GM19239 (cell line): ENCODE measurements at regions not wholly inside any gene's neighbourhood (a gene's known extent, or its start where the extent isn't known, plus 50 kb on each side); places are given as distances from the start of the nearest gene placed in this dataset.
A peak's percentile ranks its signal among the peaks of the same experiment; 100 is the strongest.
"Not testable (repeated sequence)": the region's sequence is repeated elsewhere in the genome, so short reads cannot be mapped to it uniquely, and the experiment has no call there.

Experiments used
- DNase-seq: peaks from one replicate; pipeline ENCODE4 v3.0.0; 2011; ENCODE audit warnings: low spot score; ENCODE audit not compliant: insufficient read length
- FAIRE-seq: peaks from 2 replicates; lab custom pipeline; 2011; peaks lifted over from hg19 to GRCh38; lab: Jason Lieb, UNC

DNA sequence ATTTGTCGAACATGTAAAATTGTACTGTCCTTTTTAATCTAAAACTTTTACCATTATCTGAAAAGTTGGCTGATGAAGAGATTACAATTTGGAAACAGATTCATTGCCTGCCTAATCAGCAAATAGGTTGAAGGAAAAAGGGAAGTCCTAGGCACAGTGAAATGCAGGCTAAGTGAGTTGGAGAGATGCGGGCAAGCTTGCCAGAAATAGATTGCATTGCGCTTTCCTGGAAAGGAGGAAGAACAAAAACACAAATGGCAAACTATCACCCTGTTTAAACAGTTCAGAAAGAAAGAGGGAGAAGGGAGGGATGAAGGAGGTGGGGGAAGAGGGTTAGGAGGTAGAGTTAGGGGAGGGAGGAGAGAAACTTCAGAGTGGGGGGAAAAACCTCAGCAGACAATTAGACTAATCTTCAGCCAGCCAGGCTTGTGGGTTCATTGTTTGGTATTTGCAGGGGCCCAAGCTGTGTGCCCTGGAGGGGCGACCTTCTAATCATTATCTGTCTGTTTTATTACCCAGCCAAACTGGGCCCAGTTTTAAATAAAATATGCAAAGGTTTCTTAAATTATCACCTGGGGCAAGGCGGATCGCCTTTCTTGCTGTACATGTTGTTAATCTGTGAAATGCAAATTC, 465.2 kb downstream of the TFAP2B start:
- no peak for FAIRE-seq
- DNase-seq: no peak

DNA sequence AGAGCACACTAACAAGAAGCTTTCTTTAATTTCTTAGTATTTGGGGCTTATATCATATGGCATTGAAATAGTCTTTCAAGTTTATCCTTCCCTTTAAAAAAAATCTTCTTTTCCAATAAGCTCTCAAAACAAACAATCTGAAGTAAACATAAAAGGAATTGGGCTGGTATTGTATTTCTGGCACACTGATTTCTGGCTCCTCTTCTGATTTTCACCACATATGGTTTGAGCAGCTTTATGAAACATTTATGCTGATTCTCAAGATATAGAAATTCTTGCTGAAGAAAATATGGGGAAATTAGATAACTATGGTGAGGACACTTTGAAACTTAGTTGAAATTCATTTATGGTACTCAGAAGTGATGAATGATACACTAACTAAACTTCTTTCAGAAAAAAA, 467.2 kb downstream of the TFAP2B start:
- DNase-seq (no peak), FAIRE-seq (no peak)

DNA sequence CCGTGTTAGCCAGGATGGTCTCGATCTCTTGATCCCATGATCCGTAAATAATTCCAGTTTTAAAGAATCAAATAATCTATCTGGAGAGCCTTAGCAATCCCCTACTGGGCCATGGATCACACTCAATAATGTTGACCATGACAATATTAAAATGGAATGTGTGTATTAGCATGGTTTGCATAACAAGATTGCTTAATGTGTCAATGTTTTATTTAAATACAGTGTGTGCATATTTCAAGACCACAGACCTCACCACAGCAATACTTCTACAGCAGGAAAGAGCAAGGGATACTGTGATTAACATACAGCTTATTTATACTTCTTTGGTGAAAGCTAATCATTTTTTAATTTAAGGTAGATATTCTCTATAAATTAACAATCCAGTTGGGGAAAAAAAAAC, 470.4 kb downstream of the TFAP2B start:
- no peak for DNase-seq

DNA sequence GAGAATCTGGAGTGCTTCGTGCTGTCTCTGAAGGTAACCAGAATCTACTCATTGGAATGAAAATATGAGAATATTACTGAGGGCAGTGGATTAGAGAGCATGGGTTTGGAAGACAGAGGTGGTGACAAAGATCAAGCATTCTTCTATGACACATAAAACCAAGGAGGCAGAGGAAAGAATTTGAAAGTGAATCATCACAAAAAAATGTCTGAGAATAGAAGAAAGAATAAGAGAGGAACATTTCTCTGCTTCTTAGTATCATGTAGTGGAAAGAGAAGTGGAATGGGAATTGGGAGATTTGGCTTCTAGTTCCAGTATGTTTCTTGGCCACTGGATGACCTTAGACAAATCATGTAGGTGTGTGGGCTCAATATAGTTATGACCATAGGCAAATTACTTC, 474.0 kb downstream of the TFAP2B start:
- FAIRE-seq: no peak
- no peak for DNase-seq

More for the DNA sequence above, 470.4 kb downstream of the TFAP2B start:
- FAIRE-seq: no peak

DNA sequence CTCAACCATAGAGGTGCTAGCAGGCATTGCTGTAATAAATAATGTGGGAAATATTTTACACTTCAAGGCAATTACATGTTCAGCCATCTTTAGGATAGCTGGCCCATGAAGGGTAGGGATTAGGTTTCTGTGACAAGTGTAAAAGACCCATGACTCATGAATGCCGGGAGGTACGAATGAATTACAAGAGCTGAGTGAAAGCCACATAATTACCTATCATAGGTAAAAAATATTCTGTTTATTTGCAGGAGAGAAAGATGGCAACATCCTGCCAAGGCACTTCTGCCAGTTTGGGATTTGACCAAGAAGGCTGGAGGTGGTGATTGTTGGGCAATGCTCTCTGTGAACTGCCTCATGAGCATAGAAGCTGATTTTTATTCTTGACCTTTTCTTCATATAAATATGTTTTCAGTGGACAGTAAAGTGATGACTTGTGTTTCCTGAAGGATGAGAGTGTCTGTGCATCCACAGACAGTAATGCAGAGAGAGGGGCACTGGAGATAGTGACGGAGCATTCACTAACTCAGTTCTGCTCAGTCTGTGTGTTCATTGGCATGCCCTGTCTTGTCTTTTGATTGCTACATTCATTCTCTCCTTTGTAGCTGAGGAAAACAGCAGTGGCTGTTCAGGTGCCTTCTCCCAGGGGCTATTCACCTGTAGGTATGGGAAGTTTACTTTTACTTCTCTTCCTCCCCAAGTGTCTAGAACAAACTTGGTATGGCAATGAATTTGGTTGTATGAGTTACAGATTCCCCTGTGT, 481.1 kb downstream of the TFAP2B start:
- DNase-seq: no peak
- no peak for FAIRE-seq

DNA sequence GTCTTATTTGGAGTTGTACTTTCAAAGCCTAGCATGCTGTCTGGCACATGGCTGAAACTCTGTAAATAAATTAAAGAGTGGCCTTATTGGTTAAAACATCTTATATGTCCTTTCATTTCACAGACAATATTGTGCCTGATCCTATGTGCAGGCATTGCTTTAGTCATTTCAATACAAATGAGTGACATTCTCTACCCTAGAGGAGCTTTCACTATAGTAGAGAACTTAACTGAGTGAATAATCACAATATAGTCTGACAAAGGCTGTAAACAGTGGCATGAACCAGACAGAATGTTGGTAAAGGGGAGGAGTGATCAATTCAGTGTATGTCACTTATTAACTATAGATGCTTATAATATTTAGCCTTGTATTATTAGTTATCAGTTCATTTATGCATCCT, 481.8 kb downstream of the TFAP2B start:
- no peak for DNase-seq

DNA sequence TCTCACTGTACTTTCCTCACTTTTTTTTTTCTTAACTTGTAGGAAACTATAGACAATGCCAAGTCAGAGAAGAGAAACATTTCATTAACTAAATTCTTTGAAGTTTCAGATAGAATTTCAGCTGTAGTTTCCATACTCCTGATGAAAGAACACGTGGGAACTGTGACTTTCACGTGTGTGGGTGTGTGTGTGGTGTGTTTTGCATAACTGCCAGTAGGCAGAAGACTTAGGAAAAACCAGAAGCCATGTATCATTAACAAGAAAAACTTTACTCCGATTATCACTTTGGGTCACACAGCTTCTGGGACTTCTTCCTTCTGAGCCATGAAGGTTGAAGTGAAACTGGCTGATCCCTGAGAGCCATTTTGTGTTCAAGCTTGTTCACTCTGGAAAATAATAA, 483.3 kb downstream of the TFAP2B start:
- DNase-seq (no peak), FAIRE-seq (peak; percentile 58)

More for the DNA sequence above, 481.8 kb downstream of the TFAP2B start:
- no peak for FAIRE-seq

DNA sequence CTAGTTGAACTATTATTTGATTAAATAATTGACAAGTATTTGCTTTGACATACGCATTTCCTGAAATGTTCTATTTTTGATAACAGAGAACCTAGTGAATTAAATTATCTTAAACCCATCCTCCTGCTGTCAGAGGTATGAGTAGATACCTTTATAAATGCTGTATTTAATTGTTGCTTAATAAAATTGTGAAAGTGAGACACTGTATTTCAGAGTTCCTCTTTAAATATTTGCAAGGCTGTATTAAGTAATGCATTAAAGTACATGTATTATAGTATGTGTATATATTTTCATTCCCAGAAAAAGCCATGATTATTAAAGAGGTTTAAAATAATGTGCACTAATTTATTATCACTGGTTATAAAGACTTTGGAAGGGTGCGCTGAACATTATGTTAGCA, 483.8 kb downstream of the TFAP2B start:
- FAIRE-seq (no peak), DNase-seq (no peak)

DNA sequence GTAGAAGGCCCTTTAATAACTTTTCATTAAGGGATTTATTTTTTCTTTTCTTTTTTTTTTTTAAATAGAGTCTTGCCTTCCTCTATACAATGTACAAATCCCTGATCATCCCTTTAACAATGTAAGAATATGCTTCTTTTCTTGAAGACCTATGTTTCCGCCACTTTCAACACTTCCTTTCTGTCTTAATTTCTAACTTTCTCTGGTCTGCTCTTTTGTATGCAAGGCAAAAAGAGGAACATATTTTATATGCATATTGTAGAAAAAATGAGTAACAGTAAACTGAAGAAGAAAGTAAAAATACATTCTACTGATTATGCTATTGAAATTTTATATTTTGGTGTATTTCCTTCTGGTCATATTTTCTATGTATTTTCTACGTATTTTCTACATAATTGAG, 484.7 kb downstream of the TFAP2B start:
- FAIRE-seq (no peak), DNase-seq (no peak)

DNA sequence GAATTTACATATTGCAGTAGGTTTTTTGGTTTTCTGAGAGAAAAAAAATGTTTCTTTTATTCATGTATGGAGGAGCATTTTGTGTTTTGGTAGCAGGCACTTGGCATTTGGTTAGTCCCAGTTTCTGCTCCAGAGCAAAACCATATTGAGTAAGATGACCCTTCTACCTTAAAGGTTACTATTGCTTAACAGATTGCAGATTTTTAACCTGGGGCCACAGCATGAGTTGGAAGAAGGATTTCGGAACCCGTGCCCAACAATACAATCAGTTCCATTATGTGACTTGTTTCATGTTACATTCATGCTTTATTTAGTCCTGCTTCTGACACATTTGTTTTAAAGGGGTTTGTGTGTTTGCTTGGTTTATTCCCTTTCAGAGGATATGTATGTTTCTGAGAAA, 496.3 kb downstream of the TFAP2B start:
- no peak for FAIRE-seq

DNA sequence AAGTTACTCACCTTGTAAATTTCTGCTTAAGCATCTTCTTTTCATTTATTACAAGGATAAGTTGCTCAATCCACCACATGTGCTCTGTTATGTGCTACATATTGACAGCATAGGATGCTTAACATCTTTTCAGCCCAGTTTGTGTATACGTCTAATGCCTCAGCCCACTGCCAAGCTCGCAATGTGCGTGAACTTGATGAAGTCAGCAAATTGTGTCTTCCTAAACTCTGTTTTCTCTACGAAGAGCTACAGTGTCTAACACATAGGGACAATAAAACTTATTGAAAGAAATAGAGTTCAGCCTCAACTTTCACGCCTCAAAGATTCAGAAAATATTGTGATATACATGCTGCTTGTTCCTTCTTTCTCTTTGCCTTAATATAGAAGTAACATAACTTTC, 500.0 kb downstream of the TFAP2B start:
- no peak for DNase-seq
- FAIRE-seq: no peak

More for the DNA sequence above, 496.3 kb downstream of the TFAP2B start:
- DNase-seq: no peak

DNA sequence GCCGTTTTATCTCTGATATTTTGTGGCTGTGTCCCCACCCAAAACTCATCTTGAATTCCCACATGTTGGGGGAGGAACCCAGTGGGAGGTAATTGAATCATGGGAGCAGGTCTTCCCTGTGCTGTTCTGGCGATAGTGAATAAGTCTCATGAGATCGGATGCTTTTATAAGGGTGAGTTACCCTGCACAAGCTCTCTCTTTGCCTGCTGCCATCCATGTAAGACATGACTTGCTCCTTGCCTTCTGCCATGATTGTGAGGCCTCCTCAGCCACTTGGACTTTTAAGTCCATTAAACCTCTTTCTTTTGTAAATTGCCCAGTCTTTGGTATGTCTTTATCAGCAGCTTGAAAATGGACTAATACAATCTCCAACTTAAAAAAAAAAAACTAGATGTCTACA, 502.8 kb downstream of the TFAP2B start:
- not testable (repeated sequence) for FAIRE-seq, DNase-seq

DNA sequence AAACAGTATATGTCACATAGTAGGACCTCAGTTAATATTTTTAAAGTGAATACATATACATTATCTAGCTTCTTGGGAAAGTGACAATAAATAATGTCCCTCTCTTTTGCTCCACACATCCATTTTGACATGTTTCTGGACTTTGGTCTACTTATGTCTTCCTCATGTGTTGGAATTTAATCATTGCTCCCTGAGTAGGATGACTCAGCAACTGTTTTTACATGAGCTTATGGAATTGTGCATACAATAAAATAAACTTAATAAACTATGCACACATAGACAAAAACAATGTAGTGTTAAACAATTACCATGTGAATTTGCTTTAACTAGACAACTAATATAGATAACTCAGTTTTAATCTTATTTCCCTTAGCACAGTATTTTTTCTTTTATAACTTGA, 503.8 kb downstream of the TFAP2B start:
- DNase-seq: no peak
- FAIRE-seq: no peak

DNA sequence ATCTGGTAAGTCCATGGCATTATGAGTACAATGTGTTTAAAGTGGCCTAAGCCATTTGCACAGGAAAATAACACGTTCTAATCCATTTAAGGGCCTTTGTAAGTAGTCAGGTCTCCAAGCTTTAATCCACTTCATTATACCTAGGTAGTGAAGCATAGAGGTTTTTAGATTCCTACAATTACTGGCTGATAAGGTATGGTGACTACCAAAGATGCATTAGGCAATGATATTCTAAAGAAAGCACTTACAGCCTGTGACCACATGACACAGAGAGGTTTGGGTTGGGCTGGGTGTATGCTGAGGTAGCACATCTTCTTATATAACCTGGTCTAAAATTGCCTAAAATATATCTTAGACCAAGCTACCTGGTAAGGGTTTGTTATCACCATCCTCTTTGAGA, 504.4 kb downstream of the TFAP2B start:
- FAIRE-seq (no peak), DNase-seq (no peak)

DNA sequence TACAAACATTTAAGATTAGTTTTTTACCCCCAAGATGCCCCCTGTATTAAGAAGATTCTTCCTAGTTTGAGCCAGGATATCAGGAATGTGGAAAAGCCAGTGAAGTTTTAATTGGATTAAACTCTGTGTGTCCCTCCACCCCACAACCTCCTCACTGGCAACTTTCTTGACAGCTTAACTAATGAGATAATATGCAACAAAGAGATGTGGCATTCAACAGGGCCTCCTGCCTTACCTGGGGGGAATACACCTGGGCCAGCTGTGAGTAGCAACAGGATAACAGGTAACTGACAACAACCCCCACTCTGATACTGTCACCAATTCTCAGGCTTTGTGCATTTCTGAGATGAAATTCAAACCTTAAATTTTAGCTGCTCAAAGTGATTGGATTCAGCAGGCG, 512.3 kb downstream of the TFAP2B start:
- DNase-seq: no peak
- FAIRE-seq: no peak

DNA sequence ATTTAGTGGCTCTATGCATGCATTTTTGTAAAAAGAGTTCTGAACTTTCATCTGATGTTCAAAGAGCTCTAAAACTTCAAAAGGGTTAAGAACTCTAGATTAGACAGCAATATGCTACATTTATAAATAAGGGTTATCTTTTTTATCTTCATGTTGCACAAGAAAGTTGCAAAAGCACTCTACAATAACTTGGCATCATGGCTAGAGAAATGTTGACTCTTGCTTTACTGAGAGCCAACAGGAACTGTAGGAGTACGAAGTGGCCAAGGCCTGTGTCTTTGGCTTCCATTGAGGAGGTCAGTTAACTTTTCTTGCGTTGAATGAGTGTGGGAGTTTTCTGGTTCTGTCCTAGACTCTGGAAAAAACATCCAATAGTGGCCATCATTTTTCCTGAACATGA, 516.9 kb downstream of the TFAP2B start:
- no peak for DNase-seq
- no peak for FAIRE-seq

DNA sequence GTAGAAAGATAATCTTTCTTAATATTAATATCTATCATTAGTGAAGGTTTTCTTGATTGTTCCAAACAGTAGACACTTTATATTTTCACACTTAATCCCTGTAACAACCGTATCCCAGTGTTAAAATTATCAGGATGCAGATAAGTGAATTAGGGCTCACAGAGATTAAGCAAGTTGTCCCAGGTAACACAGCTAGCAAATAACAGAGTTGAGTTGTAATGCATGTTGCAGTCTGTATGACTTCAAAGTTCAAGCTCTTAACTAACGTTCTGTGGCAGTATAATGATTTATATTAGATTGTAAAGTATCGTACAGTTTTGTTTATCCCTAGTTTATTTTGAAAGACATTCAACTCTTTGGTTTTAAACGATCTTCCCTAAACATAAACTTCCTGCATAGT, 517.5 kb downstream of the TFAP2B start:
- DNase-seq: no peak
- FAIRE-seq: no peak

DNA sequence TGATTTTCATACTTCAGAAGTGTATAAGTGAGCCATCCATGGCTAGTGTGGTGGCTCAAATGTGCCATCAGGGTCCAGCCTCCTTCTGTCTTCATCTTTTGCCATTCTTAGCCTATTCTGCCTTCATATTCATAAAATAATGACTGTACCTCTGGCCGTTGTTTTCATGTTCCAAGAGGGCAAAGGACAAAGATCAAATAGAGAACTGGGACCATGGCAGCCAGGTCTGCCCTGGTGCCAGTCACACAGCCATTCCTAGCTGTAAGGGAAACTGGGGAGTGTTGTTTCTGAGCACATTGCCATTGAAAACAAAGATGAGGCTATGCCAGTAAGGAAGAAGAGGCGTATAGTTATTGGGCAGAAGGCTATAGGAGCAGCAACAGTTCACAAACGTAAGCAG, 518.6 kb downstream of the TFAP2B start:
- FAIRE-seq: no peak
- DNase-seq: no peak

DNA sequence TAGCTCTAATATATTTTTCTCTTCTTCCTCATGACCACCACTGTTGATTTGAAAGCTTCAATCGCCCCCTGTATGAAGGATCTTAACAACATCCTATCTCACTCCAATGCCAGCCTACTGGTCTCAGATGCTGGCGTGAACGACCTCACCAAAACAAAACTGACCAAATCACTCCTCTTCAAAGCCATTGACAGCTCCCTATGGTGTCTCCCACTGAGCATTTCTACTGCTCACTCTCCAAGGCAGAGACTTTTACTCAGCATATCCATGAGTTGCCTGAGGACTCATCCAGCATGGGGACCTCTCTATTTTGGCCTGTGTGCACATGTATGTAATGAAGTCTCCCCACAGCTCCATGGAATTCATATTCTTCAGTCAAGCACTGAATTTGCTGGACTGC, 520.4 kb downstream of the TFAP2B start:
- DNase-seq: no peak
- no peak for FAIRE-seq

DNA sequence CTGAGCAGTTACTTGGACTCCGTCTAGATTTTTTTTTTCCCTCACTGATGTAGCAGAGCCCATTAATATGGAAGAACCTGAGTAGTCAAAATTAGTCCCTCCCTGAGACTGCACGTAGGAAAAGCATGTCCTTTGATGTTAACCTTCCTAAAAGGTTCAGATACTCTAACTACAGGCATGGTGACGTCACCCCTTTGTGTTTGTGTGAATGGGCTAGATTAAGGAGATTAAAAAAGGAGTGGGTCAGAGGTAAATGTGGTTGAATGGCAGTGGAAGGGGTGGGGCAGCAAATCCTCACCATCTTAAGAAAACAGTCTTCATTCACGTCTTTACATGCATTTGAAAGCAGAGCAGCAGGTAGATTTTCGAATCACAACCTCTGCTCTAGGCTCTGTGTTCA, 521.1 kb downstream of the TFAP2B start:
- DNase-seq (no peak), FAIRE-seq (no peak)

DNA sequence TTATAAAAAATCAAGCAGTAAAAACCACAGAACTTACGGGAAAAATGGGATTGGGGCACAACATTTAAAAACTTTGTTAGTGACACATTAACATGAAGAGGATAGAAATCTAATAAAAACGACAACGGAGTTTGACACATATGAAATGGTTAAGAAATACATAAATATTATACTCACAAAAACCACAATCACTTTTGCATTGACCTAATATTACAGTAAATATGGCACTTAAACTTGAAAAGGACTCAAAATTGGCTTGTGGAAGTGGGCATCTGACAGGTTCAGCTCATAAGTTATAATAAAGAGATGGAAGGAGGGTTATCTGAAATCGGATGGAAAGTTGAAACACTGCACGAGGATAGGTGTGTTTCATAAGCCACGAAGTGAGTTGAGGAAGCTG, 523.7 kb downstream of the TFAP2B start:
- no peak for DNase-seq
- FAIRE-seq: no peak

DNA sequence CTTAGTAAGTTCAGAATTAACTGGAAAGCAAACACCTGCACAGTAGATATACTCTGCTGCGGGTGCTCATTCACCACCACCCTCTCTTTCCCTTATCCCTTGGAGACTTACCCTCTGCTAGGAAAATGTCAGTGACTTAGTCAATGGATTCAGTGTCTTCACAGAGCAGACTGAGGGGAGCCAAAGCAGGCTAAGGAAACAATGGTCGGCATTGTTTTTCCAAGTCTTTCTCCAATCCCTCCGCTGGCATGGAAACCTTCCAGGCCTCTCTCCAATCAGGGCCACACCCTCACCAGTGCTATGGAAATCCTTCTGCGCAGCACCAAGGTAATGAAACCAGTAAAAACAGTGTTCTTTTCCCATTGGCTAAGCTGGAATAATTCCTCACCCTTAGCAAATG, 531.2 kb downstream of the TFAP2B start:
- FAIRE-seq (no peak), DNase-seq (no peak)
